GM12892 (cell line): ENCODE measurements at regions not wholly inside any gene's neighbourhood (a gene's known extent, or its start where the extent isn't known, plus 50 kb on each side); places are given as distances from the start of the nearest gene placed in this dataset.

Experiments
- POLR2A ChIP-seq: IDR thresholded peaks from 2 replicates; pipeline ENCODE4 v1.6.1; 2011; ENCODE audit warnings: low read depth, low read length, control low read depth
- POLR2AphosphoS5 ChIP-seq: IDR thresholded peaks from 2 replicates; pipeline ENCODE4 v1.6.1; 2011; ENCODE audit warnings: low read depth, low read length, control low read depth
- TAF1 ChIP-seq: IDR thresholded peaks from 2 replicates; pipeline ENCODE4 v1.6.1; 2011; ENCODE audit warnings: low read depth, mild to moderate bottlenecking, control low read depth, low read length, borderline replicate concordance

GRCh38 chr15:79520654-79521053 lies 88.5 kb downstream of the MINAR1 start:
- TF ChIP-seq POLR2A (no peak), POLR2AphosphoS5 (no peak), TAF1 (no peak)
